Gastroesophageal sphincter (tissue), 3 donors: ENCODE measurements at regions not wholly inside any gene's neighbourhood (a gene's known extent, or its start where the extent isn't known, plus 50 kb on each side); places are given as distances from the start of the nearest gene placed in this dataset.
"Not testable (repeated sequence)": the region's sequence is repeated elsewhere in the genome, so short reads cannot be mapped to it uniquely, and the experiment has no call there.

ENCODE experiments used
- POLR2A ChIP-seq, 2 donors: fragments of 450-650 bp; IDR thresholded peaks; one replicate each; pipeline ENCODE4 v1.6.1; 2017; ENCODE audit warnings: antibody characterized with exemption in 2 of 2, mild to moderate bottlenecking in 2 of 2, moderate library complexity in 1 of 2
- POLR2AphosphoS5 ChIP-seq: sonication (generic); formaldehyde crosslinking; IDR thresholded peaks from one replicate; pipeline ENCODE4 v1.6.1; 2017; ENCODE audit warnings: antibody characterized with exemption
- TF ChIP-seq, protein P1 (sequence below), 4 experiments: fragments of 200-600 bp in 2 of 4; fragments of 450-650 bp in 2 of 4; sonication (generic) in 1 of 4; IDR thresholded peaks; one replicate each; pipeline ENCODE4 v1.5.1; 2017 to 2019; ENCODE audit warnings: antibody characterized with exemption in 4 of 4, mild to moderate bottlenecking in 2 of 4, moderate library complexity in 2 of 4

DNA sequence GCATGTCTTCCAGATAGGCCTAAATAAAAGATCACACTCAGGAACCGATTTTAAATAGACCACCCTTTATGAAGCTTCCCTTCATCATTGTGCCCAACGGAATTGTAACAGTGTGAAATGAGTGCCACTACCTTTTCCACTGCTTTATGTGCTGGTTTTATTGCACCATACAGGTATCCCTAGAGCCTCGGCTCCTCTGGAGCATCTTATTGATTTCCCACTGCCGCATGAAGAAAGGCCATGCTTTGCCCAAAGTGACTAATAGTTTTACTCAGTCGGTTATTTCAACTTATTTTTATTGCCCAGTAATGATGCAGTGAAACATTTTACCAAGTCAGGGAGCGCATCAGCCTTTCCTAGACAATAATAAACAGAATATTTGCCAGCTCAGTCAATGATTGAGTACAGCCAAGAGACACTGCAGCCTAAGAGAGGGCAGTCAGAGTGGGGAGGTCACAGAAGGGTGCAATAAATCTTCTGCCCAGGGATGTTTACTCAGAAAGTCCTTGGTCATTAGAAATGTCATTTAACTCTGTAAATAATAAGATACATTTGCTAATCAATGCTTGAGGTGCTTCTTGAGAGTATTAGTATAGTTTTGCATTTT is 216.6 kb upstream of the SPATA31A3 start:
- TF ChIP-seq, protein P1, sequence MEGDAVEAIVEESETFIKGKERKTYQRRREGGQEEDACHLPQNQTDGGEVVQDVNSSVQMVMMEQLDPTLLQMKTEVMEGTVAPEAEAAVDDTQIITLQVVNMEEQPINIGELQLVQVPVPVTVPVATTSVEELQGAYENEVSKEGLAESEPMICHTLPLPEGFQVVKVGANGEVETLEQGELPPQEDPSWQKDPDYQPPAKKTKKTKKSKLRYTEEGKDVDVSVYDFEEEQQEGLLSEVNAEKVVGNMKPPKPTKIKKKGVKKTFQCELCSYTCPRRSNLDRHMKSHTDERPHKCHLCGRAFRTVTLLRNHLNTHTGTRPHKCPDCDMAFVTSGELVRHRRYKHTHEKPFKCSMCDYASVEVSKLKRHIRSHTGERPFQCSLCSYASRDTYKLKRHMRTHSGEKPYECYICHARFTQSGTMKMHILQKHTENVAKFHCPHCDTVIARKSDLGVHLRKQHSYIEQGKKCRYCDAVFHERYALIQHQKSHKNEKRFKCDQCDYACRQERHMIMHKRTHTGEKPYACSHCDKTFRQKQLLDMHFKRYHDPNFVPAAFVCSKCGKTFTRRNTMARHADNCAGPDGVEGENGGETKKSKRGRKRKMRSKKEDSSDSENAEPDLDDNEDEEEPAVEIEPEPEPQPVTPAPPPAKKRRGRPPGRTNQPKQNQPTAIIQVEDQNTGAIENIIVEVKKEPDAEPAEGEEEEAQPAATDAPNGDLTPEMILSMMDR (IDR thresholded peaks at IDR 0.05), result not testable (repeated sequence)
- not testable (repeated sequence) for TF ChIP-seq POLR2A (IDR thresholded peaks at IDR 0.05); POLR2AphosphoS5
